HCT116 (cell line): ENCODE measurements at regions not wholly inside any gene's neighbourhood (a gene's known extent, or its start where the extent isn't known, plus 50 kb on each side); places are given as distances from the start of the nearest gene placed in this dataset.

Source experiments
- ATAC-seq: fragments of 200-7000 bp; cut with Tn5 transposase; 2 replicates; pipeline ENCODE4 v1.9.1; 2020; ENCODE audit warnings: mild to moderate bottlenecking, moderate library complexity
- BruUV-seq: library from RNA; stranded (reverse); fragments of 400-500 nt; replicated peaks from 2 replicates; lab custom pipeline; 2021; lab: Mats Ljungman, UMichigan
- CTCF ChIA-PET: fragments of 300-600 bp; sonication (Branson Sonifier 250); formaldehyde crosslinking; loops from one replicate; lab custom pipeline; 2021; ENCODE audit warnings: antibody characterized with exemption; lab: Charles Lee
- POLR2A ChIA-PET: fragments of 300-600, 350-600 bp; sonication (Branson Sonifier 250); formaldehyde crosslinking; loops from one replicate; lab custom pipeline; 2021; ENCODE audit warnings: antibody characterized with exemption; lab: Charles Lee
- RAD21 ChIA-PET, 2 experiments: fragments of 300-600 bp; sonication (Branson Sonifier 250); formaldehyde crosslinking; loops; one replicate each; lab custom pipeline; 2023; ENCODE audit warnings: low total read pairs in 2 of 2; ENCODE audit not compliant: uncharacterized antibody in 2 of 2, unreplicated experiment in 2 of 2, low non-redundant PET in 1 of 2; lab: Charles Lee
- DNase-seq: peaks from one replicate; pipeline ENCODE4 v3.0.0-alpha.2; 2010; ENCODE audit warnings: low read depth, low spot score
- H2AFZ ChIP-seq: fragments of 200-600 bp; shearing (Covaris generic), sonication (generic); 2 replicates; pipeline ENCODE4 v1.6.1; 2017; ENCODE audit warnings: low read depth, mixed run types, mixed read lengths, antibody characterized with exemption, low read length; ENCODE audit not compliant: poor library complexity, severe bottlenecking
- H3K27ac ChIP-seq: 2 replicates; pipeline ENCODE4 v1.5.1; 2012; ENCODE audit warnings: low read depth, low read length
- H3K27me3 ChIP-seq: fragments of 200-600 bp; sonication (generic); 2 replicates; pipeline ENCODE4 v1.6.1; 2016; ENCODE audit warnings: mixed run types, low read length, mixed read lengths; ENCODE audit not compliant: insufficient read depth
- H3K36me3 ChIP-seq, 2 experiments: fragments of 200-500 bp in 1 of 2; fragments of 200-600 bp in 1 of 2; sonication (Bioruptor generic) in 1 of 2; sonication (generic) in 1 of 2; 2 replicates each; pipeline versions ENCODE4 v1.5.1 to v1.6.1; 2014 to 2016; ENCODE audit warnings: low read length in 2 of 2, inconsistent platforms in 1 of 2, mixed read lengths in 1 of 2, mixed run types in 1 of 2; ENCODE audit not compliant: insufficient read depth in 2 of 2, control insufficient read depth in 1 of 2
- H3K4me1 ChIP-seq, 2 experiments: fragments of 200-600 bp in 1 of 2; sonication (generic) in 1 of 2; 2 replicates each; pipeline versions ENCODE4 v1.5.1 to v1.6.1; 2012 to 2017; ENCODE audit warnings: low read length in 2 of 2, inconsistent platforms in 1 of 2, mild to moderate bottlenecking in 1 of 2, mixed read lengths in 1 of 2, mixed run types in 1 of 2, moderate library complexity in 1 of 2; ENCODE audit not compliant: insufficient read depth in 2 of 2, control insufficient read depth in 1 of 2
- H3K4me2 ChIP-seq: fragments of 200-600 bp; sonication (generic); 2 replicates; pipeline ENCODE4 v1.6.1; 2017; ENCODE audit warnings: mixed run types, low read length, mixed read lengths
- H3K4me3 ChIP-seq, 2 experiments: fragments of 200-600 bp in 1 of 2; sonication (generic) in 1 of 2; replicated peaks in 1 of 2; 2 replicates each; pipeline ENCODE4 v1.5.1; 2011 to 2016; ENCODE audit warnings: low read length in 2 of 2, control low read depth in 1 of 2, low read depth in 1 of 2, mild to moderate bottlenecking in 1 of 2, mixed read lengths in 1 of 2, mixed run types in 1 of 2
- H3K79me2 ChIP-seq: fragments of 200-600 bp; sonication (generic); 2 replicates; pipeline ENCODE4 v1.6.1; 2017; ENCODE audit warnings: mild to moderate bottlenecking, mixed run types, low read length, moderate library complexity, mixed read lengths; ENCODE audit not compliant: insufficient read depth
- H3K9ac ChIP-seq: fragments of 200-600 bp; sonication (generic); 2 replicates; pipeline ENCODE4 v1.6.1; 2016; ENCODE audit warnings: low read length, mixed read lengths
- H3K9me2 ChIP-seq: fragments of 200-600 bp; sonication (generic), shearing (Covaris generic); 2 replicates; pipeline ENCODE4 v1.6.1; 2017; ENCODE audit warnings: mixed run types, mild to moderate bottlenecking, moderate library complexity; ENCODE audit not compliant: insufficient read depth
- H3K9me3 ChIP-seq, 2 experiments: fragments of 200-500 bp in 1 of 2; fragments of 200-600 bp in 1 of 2; sonication (Bioruptor generic) in 1 of 2; sonication (generic) in 1 of 2; 2 replicates each; pipeline ENCODE4 v1.6.1; 2014 to 2017; ENCODE audit warnings: low read length in 2 of 2, mixed read lengths in 2 of 2, inconsistent platforms in 1 of 2, low read depth in 1 of 2, mild to moderate bottlenecking in 1 of 2, mixed run types in 1 of 2, moderate library complexity in 1 of 2; ENCODE audit not compliant: control insufficient read depth in 1 of 2, insufficient read depth in 1 of 2
- H4K20me1 ChIP-seq: fragments of 200-600 bp; sonication (generic), shearing (Covaris generic); 2 replicates; pipeline ENCODE4 v1.6.1; 2017; ENCODE audit warnings: mixed run types, mild to moderate bottlenecking, moderate library complexity; ENCODE audit not compliant: insufficient read depth
- CBX3 ChIP-seq: IDR thresholded peaks from 2 replicates; pipeline ENCODE4 v1.6.1; 2012; ENCODE audit warnings: low read depth
- ELF1 ChIP-seq: IDR thresholded peaks from 2 replicates; pipeline ENCODE4 v1.6.1; 2012; ENCODE audit warnings: low read depth, borderline replicate concordance
- EZH2 ChIP-seq: fragments of 200-600 bp; sonication (generic); IDR thresholded peaks from 2 replicates; pipeline ENCODE4 v1.6.1; 2017; ENCODE audit warnings: antibody characterized with exemption, mixed run types
- EZH2phosphoT487 ChIP-seq: fragments of 200-600 bp; IDR thresholded peaks from 2 replicates; pipeline ENCODE4 v1.6.1; 2018; ENCODE audit warnings: antibody characterized with exemption, borderline replicate concordance
- FOSL1 ChIP-seq: IDR thresholded peaks from 2 replicates; pipeline ENCODE4 v1.6.1; 2012; ENCODE audit warnings: low read depth
- JUND ChIP-seq: IDR thresholded peaks from 2 replicates; pipeline ENCODE4 v1.6.1; 2012
- POLR2AphosphoS5 ChIP-seq: IDR thresholded peaks from 2 replicates; pipeline ENCODE4 v1.6.1; 2011; ENCODE audit warnings: mild to moderate bottlenecking, low read depth, low read length, moderate library complexity
- RAD21 ChIP-seq: IDR thresholded peaks from 2 replicates; pipeline ENCODE4 v1.6.1; 2012; ENCODE audit warnings: low read depth, mild to moderate bottlenecking
- SP1 ChIP-seq: IDR thresholded peaks from 2 replicates; pipeline ENCODE4 v1.6.1; 2012; ENCODE audit warnings: low read depth
- SRF ChIP-seq: IDR thresholded peaks from 2 replicates; pipeline ENCODE4 v1.6.1; 2012; ENCODE audit warnings: low read depth
- TCF7L2 ChIP-seq: IDR thresholded peaks from 2 replicates; pipeline ENCODE4 v1.7.0; 2011; ENCODE audit warnings: borderline replicate concordance, inconsistent platforms; ENCODE audit not compliant: insufficient read depth, insufficient read length; ENCODE audit errors: extremely low read depth
- ZFX ChIP-seq: fragments of 450-650 bp; IDR thresholded peaks from 2 replicates; pipeline ENCODE4 v1.6.1; 2017
- intact Hi-C: fragments of 100-400 bp; cut with micrococcal nuclease; formaldehyde crosslinking; loops from 2 replicates; pipeline ENCODE4 v1.10.0; 2022
- TF ChIP-seq, protein P1 (sequence below): IDR thresholded peaks from 2 replicates; pipeline ENCODE4 v1.6.1; 2011; ENCODE audit warnings: mild to moderate bottlenecking, low read length, moderate library complexity; ENCODE audit not compliant: insufficient replicate concordance; ENCODE audit errors: extremely low read depth
- TF ChIP-seq, protein P2 (sequence below): IDR thresholded peaks from 2 replicates; pipeline ENCODE4 v1.6.1; 2012; ENCODE audit warnings: low read depth

DNA sequence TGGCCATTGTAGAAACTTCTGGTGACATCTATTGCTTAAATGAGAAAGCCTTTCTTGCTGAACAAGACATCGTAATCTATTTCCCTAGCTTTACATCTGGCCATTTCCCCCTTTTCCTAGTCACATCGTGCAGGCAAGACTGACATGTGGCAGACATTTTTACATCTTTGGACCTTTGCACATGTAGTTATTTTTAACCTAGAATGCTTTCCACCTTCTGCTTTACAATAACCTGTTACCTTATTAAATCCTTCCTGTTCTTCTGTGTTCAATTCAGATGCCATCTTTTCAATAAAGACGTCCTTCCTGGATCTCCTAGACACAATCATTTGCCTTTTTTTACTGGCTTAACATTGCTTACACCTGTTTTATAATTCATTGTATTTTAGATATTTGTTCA lies 343.3 kb downstream of the DIPK2A start:
- CTCF ChIA-PET: no interaction called here
- no peak overlapping the region for H3K9ac ChIP-seq
- TF ChIP-seq ELF1 (no peak), EZH2 (no peak), TCF7L2 (no peak)
- TF ChIP-seq, all 23 proteins: peak for 0
- no peak overlapping the region for H3K4me2 ChIP-seq
- no peak overlapping the region for H3K4me3 ChIP-seq
- no peaks in the 10 kb centered on the region for H3K4me1 ChIP-seq
- H3K9me3 ChIP-seq: no peaks in the 10 kb centered on the region
- no peaks in the 10 kb centered on the region for H3K27me3 ChIP-seq
- no peak overlapping the region for H3K27ac ChIP-seq
- no peaks in the 10 kb centered on the region for H3K79me2 ChIP-seq
- no peaks in the 10 kb centered on the region for H3K36me3 ChIP-seq
- no TSS peak for BruUV-seq
- no peaks in the 10 kb centered on the region for H4K20me1 ChIP-seq
- ChIA-PET RAD21 (no interaction called here), POLR2A (no interaction called here)
- H3K9me2 ChIP-seq: no peaks in the 10 kb centered on the region
- no peak for ATAC-seq
- no peak for DNase-seq
- H2AFZ ChIP-seq: no peak overlapping the region
- intact Hi-C loops: no loop called here

DNA sequence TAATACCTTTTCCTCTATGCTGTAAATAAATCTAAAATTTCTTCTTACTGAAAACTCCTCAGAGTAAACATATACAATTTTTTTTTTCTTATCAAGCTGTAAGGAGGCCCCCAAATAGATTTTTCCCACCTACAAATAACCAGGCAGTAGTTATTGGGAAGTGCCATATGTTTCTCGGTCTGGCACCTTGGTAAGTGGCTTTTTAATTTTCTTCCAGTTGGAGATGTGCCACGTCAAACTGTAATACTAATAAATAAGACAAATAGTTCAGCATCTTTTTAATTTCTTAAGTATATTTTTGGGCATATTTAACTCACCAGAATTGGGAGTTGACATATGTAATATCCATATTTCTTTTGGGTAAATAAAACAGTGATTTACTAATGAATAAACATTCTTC lies 346.3 kb downstream of the DIPK2A start:
- H3K79me2 ChIP-seq: no peaks in the 10 kb centered on the region
- H3K27ac ChIP-seq: no peak overlapping the region
- ATAC-seq (no peak), DNase-seq (no peak)
- H3K27me3 ChIP-seq: no peaks in the 10 kb centered on the region
- no peak overlapping the region for H3K9ac ChIP-seq
- intact Hi-C loops: no loop called here
- H3K4me3 ChIP-seq: no peak overlapping the region
- no peak for TF ChIP-seq SRF
- no peak for TF ChIP-seq ZFX
- TF ChIP-seq POLR2AphosphoS5: no peak
- no peak for TF ChIP-seq RAD21
- TF ChIP-seq, protein P1, sequence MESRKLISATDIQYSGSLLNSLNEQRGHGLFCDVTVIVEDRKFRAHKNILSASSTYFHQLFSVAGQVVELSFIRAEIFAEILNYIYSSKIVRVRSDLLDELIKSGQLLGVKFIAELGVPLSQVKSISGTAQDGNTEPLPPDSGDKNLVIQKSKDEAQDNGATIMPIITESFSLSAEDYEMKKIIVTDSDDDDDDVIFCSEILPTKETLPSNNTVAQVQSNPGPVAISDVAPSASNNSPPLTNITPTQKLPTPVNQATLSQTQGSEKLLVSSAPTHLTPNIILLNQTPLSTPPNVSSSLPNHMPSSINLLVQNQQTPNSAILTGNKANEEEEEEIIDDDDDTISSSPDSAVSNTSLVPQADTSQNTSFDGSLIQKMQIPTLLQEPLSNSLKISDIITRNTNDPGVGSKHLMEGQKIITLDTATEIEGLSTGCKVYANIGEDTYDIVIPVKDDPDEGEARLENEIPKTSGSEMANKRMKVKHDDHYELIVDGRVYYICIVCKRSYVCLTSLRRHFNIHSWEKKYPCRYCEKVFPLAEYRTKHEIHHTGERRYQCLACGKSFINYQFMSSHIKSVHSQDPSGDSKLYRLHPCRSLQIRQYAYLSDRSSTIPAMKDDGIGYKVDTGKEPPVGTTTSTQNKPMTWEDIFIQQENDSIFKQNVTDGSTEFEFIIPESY: no peak
- no peak for TF ChIP-seq FOSL1
- TF ChIP-seq SP1: no peak
- TF ChIP-seq EZH2phosphoT487: no peak
- no peak for TF ChIP-seq JUND
- TF ChIP-seq, protein P2, sequence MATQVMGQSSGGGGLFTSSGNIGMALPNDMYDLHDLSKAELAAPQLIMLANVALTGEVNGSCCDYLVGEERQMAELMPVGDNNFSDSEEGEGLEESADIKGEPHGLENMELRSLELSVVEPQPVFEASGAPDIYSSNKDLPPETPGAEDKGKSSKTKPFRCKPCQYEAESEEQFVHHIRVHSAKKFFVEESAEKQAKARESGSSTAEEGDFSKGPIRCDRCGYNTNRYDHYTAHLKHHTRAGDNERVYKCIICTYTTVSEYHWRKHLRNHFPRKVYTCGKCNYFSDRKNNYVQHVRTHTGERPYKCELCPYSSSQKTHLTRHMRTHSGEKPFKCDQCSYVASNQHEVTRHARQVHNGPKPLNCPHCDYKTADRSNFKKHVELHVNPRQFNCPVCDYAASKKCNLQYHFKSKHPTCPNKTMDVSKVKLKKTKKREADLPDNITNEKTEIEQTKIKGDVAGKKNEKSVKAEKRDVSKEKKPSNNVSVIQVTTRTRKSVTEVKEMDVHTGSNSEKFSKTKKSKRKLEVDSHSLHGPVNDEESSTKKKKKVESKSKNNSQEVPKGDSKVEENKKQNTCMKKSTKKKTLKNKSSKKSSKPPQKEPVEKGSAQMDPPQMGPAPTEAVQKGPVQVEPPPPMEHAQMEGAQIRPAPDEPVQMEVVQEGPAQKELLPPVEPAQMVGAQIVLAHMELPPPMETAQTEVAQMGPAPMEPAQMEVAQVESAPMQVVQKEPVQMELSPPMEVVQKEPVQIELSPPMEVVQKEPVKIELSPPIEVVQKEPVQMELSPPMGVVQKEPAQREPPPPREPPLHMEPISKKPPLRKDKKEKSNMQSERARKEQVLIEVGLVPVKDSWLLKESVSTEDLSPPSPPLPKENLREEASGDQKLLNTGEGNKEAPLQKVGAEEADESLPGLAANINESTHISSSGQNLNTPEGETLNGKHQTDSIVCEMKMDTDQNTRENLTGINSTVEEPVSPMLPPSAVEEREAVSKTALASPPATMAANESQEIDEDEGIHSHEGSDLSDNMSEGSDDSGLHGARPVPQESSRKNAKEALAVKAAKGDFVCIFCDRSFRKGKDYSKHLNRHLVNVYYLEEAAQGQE: no peak
- no peak for TF ChIP-seq TCF7L2
- TF ChIP-seq CBX3: no peak
- CTCF ChIA-PET: no interaction called here
- no peaks in the 10 kb centered on the region for H3K36me3 ChIP-seq
- no TSS peak for BruUV-seq
- POLR2A ChIA-PET: no interaction called here
- H3K4me1 ChIP-seq: no peaks in the 10 kb centered on the region
- no peak overlapping the region for H3K4me2 ChIP-seq
- H3K9me3 ChIP-seq: no peaks in the 10 kb centered on the region
- no peak overlapping the region for H2AFZ ChIP-seq
- H4K20me1 ChIP-seq: no peaks in the 10 kb centered on the region
- RAD21 ChIA-PET: no interaction called here
- H3K9me2 ChIP-seq: no peaks in the 10 kb centered on the region
